ENCODE measurements at regions not wholly inside any gene's neighbourhood (a gene's known extent, or its start where the extent isn't known, plus 50 kb on each side); places are given as distances from the start of the nearest gene placed in this dataset.

DNA sequence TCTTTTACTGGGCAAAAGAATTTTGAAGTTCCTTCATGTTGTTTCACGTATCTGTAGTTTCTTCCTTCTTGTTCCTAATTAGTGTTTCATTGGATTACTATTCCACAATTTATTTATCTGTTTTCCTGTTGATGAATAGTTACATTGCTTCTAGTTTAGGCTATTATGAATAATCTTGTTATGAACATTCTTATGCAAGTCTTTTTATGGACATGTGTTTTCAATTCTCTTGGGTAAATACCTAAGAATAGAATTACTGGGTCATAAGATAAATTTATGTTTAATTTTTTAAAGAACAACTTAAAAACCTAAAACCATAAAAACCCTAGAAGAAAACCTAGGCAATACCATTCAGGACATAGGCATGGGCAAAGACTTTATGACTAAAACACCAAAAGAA is 70.9 kb upstream of the RXFP1 start:
- TF ChIP-seq, protein P1, sequence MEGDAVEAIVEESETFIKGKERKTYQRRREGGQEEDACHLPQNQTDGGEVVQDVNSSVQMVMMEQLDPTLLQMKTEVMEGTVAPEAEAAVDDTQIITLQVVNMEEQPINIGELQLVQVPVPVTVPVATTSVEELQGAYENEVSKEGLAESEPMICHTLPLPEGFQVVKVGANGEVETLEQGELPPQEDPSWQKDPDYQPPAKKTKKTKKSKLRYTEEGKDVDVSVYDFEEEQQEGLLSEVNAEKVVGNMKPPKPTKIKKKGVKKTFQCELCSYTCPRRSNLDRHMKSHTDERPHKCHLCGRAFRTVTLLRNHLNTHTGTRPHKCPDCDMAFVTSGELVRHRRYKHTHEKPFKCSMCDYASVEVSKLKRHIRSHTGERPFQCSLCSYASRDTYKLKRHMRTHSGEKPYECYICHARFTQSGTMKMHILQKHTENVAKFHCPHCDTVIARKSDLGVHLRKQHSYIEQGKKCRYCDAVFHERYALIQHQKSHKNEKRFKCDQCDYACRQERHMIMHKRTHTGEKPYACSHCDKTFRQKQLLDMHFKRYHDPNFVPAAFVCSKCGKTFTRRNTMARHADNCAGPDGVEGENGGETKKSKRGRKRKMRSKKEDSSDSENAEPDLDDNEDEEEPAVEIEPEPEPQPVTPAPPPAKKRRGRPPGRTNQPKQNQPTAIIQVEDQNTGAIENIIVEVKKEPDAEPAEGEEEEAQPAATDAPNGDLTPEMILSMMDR (IDR thresholded peaks at IDR 0.05; ENCODE audit: insufficient read depth, low read depth, low read length), result no peak
- TF ChIP-seq EZH2 (IDR thresholded peaks at IDR 0.05; ENCODE audit: insufficient read depth, low read length), result no peak

Data from astrocyte (in vitro differentiated cells and primary cell).